AG08396 (cell line): ENCODE measurements at regions not wholly inside any gene's neighbourhood (a gene's known extent, or its start where the extent isn't known, plus 50 kb on each side); places are given as distances from the start of the nearest gene placed in this dataset.
"Not testable (repeated sequence)": the region's sequence is repeated elsewhere in the genome, so short reads cannot be mapped to it uniquely, and the experiment has no call there.

Experiments
- DNase-seq: peaks from one replicate; pipeline ENCODE4 v3.0.0; 2012; ENCODE audit warnings: low spot score, mixed read lengths

DNA sequence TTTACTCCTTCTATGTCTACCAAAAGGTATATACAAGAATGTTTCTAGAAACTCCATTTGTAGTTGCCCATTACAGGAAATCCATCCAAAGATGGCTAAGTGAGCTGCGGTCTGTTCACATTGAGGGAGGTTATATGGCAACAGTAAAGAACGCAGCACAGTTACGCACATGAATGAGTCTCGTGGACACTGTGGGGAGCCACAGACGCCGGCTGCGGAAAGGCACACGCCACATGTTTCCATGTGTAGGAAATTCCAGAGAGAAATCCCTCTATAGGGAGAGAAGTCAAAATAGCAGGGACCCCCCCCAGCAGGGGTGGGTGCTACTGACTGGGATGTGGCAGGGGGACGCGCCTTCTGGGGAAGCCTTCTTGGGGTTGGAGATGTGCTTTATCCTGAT is 139.0 kb upstream of the NCOR2 start:
- no peak for DNase-seq

DNA sequence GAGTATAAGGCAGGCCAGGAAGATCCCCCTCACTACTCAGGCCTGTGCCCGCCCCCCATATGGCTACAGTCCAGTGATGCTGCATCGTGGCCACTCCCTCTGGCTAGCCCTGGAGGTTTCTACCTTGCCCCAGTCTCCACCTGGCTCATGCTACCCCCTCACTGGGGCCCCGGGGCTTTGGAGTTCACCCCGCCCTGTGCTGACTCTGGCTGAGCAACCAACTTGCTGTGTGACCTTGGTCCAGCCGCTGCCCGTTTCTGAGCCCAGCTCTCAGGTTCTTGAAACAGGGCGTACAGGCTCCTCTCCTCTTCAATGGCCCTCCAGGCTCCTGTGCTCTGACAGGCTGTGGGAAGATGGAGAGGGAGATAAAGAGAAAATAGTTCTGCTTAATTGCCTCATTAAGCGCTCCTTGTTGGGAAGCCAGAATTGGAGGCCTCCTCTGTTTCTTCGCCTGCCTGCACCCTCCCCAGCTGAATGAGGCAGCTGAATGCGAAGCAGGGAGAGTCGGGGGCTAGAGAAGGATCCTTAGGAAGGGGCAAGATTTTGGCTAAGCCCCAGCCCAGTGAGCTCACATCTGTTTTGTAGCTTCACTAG is 138.2 kb upstream of the NCOR2 start:
- DNase-seq: no peak

DNA sequence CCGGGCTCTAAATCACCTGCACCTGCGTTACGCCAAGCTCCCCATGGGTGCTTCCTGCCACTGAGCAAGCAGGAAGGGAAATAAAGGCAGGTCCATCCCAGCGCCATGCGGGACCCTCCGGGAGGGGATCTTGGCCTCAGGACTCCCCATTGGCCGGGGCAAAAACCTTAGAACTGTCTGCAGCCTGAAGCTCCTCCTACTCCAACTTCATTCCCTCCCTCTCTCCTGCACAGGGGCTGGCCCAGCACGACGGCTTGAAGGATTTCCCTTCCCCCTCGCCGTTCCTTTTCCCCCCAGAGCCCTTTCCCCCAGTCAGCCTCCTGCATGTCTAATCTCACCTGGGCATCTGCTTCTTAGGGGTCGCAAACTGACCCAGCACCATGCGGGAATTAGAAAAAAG is 137.2 kb upstream of the NCOR2 start:
- no peak for DNase-seq

DNA sequence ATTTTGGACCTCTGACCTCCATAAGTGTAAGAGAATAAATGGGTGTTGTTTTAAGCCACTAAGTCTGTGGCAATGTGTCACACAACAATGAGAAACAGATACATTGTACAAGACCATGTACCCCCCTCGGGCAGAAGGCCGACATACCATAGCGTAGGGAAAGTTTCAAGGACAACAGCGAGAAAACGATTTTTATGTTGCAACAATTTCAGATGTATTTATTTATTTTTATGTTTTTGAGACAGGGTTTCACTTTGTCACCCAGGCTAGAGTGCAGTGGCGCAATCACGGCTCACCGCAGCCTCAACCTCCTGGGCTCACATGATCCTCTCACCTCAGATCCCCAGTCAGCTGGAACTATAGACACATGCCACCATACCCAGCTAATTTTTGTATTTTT is 136.4 kb upstream of the NCOR2 start:
- no peak for DNase-seq

DNA sequence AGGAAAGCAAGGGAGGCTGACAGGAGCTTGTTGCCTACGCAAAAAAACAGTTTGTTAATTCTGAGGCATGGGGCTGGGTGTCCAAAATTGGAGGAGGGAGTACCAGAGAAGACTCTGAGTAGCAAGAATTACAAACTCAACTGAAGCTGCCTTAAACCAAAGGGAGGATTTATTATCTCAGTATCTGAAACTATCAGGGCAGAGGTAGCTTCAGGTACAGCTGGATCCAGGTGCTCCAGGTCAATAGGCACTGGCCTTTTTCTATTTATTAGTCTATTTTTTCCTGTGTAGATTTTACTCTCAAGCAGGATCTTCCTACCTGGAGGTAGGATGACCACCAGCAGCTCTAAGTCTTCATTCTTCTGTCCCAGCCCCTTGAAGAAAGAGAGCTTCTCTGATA is 135.3 kb upstream of the NCOR2 start:
- no peak for DNase-seq

DNA sequence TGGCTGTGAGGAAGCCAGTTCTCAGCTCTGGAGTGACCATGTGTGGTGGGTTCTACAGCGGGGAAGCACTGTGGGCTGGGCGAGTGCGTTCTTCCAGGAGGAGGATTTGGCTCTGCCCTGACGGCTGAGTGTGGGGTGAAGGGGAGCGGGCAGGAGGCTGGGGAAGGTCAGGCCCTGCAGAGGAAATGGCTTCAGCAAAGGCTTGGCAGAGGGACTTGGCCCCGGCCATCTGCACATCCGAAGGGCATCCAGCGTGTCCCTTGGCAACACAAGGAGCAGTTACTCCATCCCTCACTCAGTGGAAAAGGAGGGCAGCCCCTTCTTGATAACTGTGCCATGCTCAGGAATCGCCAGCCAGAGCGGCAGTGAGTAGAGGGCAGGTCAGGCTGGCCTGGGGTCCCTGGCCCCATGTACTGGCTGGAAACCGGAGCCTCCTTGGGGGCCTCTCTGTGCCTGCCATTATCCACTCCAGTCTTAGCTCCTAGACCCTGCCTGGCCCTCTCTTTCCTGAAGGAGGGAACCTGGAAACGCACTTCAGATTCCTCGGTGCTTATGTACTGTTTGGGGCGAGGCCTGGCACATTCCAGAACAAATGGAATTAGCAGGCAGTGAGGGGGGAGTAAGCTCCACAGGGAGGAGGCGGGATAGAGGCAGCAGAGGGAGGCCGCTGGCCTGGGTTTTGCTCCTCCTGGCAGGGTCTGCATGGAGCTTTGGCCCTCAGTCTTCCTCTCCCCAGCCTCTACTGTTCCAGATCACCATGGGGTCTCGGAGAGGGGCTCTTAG is 133.6 kb upstream of the NCOR2 start:
- peak; percentile 80 for DNase-seq

DNA sequence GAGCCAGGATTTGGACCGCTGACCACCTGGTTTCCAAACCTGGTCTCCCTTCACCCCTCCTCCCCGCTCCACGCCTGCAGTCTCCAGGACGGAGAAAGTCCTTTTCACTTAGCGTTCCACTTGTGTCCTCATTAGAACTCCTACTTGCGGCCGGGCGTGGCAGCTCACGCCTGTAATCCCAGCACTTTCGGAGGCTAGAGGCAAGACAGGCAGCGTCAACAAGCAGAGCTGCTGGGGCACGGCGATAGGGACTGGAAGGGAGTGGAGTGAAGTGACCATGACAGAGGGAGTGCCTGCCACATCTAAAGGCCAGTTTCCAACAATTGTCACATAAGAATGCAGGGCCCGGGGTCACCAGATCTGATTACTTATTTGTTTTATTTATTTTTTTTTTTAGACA is 132.5 kb upstream of the NCOR2 start:
- DNase-seq: no peak

DNA sequence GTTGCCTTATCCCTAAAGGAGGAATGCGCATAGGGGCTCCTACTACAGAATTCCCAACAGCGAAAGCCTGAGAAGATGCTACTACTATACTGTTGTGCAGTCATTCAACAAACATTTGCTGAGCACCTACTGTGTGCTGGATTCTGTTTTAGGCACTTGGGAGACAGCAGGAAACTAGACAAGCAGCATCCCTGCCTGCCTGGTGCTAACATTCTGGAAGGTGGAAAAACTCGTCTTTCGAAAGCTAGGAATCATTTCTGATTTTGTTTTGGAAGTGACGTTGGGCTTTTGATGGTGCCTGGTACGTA is 131.5 kb upstream of the NCOR2 start:
- no peak for DNase-seq

DNA sequence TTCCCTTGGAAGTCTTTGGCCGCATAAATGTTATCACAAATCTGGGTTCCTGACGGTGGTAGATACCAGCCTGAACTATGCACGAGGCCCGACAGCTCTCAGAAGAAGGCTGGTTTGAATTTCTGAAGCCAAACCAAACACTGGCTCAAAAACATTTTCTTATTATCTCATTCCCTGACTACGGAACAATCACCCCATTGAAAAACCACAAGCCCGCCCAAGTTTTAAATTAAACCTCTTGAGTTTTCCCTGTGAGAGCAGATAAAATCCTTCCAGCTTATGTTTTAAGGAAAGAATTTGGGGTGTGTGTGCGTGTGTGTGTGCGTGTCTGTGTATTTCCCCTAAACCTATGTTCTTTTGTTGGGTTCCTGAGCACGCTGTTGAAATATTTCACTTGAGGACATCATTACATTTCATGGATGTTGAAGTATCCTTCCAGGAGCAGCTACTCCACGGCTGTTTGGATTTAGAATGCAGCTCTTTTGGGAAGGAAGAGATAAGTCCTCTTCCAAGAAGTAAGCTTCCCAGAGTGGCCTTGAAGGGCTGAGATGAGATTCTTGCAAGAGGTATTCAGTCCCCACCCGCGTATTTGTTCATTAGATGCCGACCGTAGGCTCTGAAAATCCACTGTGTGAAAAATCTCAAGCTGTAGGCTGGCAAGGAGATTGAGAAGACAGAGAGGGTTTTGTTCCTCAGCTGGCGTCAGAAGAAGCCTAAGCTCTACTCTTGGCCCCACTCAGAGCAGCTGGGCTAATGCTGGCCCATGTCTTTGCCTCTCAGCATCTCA is 131.0 kb upstream of the NCOR2 start:
- DNase-seq: no peak

DNA sequence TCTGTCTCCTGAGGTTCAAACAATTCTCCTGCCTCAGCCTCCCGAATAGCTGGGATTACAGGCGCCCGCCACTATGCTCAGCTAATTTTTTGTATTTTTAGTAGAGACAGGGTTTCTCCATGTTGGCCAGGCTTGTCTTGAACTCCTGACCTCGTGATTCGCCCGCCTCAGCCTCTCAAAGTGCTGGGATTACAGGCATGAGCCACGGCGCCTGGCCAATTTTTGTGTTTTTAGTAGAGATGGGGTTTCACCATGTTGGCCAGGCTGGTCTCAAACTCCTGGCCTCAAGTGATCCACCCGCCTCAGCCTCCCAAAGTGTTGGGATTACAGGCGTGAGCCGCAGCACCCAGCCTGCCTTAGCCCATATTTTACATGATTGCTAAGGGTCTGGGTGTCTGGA is 130.3 kb upstream of the NCOR2 start:
- DNase-seq: not testable (repeated sequence)

DNA sequence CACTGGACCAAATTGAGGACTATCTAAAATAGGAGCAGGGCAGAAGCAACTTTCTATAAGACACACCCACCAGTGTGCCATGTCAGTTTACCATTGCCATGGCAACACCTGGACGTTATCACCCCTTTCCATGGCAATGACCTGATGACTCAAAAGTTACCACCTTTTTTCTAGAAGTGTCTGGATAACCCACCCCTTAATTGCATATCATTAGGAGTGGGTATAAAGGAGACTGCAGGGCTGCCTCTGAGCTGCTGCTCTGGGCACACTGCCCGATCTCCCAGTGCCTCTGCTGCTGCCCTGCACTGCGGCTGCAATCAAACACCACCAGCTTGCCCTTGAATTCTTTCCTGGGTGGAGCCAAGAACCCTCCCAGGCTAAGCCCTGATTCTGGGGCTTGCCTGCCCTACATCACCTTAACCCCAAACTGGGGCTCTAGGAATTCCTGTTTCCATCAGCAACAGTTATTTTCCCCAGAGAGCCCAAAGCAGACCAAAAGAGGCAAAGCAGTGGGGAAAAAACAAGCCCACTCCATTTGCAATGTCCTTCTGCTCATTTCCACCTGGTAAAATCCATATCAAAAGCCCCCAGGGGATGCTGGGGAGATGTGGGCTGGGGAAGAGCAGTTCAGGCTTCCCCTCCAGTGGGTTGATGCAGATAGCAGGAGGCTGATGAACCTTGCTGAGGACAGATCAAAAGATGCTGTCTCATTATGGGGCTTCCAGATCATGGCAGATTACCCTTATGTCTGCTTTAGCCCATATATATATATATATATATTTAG is 129.5 kb upstream of the NCOR2 start:
- DNase-seq: no peak

DNA sequence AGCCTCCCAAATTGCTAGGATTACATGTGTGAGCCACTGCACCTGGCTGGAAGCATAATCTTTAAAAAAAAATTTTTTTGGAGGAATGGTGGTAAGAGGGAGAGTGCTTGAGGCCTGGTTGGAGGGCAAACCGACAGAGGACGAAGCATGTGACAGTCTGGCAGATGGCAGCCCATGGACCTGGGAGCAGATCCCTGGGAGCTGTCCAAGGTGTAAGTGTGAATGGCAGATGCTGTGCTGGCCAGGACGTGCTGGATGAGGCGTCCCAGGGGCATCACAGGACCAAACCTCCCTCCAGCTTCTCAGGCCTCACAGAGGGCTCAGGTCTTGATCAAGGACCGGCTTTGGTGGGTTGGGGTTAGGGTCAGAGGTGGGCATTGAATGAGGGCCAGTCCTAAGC is 128.4 kb upstream of the NCOR2 start:
- no peak for DNase-seq

DNA sequence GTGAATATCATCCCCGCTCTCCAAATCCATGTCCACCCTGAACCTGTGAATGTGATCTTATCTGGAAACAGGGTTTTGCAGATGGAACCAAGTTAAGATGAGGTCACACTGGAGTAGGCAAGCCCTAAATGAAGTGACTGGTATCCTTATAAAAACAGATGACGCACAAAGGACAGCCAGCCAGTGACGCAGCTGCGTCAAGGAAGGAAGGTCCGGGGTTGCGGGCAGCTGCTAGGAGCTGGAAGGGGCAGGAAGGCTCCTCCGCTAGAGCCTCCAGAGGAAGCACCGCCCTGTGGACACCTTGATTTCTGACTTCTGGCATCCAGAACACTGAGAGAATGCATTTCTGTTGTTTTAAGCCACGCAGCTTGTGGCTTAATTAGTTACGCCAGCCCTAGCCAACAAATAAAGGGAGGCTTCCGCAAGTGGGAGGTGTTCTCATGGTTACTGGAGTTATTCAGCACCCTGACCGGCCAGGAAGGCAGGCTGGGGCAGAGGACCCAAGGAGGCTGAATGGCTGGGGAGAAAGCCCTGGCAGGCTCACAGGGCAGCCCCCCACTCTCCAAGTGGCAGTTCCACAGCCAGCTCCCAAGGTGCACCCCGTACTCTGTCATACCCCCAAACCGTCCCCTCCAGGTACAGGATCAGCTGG is 127.6 kb upstream of the NCOR2 start:
- DNase-seq: no peak

DNA sequence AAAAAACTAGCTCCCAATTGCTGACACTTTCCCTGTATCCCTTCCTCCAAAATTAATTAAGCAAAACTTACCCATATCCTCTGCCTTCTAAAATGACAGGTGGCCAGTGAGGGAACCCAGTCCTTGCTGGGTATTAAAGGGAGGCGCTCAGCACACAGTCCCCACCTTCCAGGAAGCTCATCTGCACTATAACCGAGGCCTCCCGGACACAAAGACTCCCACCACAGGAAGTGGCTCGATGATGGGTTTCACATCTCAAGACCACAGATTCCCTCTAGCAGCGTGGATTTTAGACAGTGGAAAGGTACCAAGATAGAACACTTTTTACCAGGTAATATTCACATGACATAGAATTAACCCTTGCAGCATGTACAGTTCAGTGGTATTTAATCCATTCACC is 126.8 kb upstream of the NCOR2 start:
- no peak for DNase-seq

DNA sequence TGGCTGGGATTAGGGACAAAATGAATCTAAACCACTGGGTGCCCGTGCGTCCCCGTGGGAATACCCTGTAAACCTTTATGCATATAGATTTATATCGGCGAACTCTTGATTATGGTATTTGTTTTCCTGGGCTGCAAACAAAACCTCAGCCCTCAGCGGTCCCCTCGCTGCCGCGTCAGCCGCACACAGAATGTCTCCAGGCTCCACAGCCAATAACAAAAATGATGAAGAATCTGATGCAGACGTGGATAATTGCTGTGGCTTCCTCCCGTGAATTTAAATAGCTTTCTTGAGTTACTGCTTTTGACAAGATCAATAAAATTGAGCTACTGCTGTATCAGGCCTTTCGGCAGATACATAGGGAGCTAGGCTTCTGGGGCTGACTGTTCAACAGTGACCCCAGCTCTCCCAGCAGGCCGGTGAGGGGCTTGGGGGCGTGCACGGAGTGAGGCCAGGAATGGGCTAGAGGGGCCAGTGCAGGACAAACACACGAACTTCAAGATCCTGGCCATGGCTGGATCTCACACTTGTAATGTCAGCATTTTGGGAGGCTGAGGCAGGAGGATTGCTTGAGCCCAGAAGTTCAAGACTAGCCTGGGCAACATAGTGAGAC is 125.8 kb upstream of the NCOR2 start:
- no peak for DNase-seq

DNA sequence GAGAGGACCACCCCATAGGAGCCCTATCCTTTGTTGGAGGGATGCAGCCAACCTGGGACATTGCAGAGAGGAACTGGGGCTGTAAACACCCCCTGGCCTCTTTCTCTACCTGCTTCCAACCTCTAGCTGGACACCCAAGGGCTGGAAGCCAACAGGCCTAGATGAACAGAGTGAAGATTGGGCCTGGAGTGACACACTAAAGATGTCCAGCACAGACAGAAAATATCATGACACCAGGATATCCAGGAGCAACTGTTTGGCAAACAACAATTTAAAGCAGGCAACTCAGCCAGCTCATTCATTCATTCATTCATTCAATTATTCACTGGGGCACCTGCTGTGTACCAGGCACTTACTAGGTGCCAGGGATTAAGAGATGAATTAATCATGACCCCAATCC is 125.0 kb upstream of the NCOR2 start:
- no peak for DNase-seq

DNA sequence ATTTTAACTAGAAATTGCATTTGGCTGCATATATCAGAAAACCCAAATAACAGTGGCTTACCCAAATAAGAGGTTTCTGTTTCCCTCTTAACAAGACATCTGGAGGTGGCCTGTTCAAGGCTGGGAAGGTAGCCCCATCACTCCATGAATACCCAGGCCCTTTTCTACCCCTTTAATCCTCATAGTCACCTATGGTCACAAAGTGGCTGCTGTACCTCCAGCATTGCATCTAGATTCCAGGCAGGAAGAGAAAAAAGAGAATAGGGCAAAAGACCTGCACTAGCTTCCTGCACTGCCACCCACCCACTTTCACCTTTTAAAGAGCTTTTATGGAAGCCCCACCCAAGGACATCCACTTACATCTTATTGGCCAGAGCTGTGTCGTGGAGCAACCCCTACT is 124.0 kb upstream of the NCOR2 start:
- DNase-seq: no peak

DNA sequence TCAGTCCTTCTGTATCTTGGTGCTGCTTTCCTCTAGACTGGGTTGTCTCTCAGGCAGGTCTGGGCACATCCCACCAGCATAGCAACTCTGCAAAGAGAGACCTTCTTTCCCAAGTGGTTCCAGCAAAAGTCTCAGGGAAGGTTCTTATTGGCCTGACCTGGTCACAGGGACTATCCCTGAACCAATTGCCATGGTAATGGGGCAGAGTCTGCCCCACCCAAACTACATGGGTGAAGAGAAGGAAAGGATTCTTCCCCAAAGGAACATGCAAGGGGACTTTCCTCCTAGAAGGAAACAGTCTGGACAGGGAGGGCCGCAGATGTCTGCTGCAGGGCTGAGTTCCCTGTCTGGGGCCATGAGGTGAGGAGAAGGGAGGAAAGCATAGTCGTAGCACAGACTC is 122.2 kb upstream of the NCOR2 start:
- no peak for DNase-seq

DNA sequence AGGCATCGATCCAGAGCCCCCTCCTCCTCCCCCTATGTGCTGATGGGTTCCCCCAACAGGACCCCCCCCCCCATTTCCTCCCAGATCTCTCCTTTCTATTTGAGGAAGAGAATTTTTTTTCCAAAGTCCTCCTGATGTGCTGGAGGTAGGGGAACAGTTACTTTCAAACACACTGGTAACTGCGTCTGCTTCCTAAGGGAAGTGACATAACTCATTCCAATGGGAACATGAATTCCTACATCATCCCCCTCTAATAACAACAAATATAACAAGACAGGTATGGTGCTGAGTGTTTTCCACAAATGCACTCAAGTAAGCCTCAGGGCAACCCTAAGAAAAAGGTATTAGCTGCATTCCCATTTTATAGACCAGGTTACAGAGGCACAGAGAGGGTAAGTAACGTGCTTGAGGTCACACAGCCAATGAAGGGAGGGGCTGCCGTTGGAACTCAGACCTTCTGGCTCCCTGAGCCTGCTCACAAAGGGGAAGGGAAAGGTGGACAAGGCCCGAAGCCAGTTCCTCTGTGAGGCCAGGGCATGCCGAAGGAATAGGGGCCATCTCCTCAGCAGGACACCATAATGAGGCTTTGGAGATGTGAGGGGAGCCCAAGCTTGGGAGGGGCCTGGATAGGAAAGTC is 121.1 kb upstream of the NCOR2 start:
- no peak for DNase-seq

DNA sequence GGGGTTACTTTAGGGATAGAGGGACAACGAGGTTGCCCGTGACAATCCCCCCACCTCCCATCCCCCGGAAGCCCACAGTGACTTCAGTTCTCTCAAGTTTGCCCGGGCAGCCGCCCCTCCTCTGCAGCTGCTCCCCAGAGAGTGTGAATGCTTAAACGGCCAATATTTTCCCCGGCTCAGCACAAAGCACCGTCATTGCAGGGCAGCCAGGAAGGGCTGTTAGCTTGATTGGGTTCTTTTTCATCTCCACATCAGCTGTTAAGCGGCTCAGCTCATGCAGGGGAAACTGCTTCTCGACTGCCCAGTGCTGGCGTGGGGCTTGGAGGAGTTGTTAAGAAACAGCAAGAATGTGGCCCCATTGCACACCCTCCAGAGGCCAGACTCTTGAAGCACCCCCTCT is 120.5 kb upstream of the NCOR2 start:
- no peak for DNase-seq

DNA sequence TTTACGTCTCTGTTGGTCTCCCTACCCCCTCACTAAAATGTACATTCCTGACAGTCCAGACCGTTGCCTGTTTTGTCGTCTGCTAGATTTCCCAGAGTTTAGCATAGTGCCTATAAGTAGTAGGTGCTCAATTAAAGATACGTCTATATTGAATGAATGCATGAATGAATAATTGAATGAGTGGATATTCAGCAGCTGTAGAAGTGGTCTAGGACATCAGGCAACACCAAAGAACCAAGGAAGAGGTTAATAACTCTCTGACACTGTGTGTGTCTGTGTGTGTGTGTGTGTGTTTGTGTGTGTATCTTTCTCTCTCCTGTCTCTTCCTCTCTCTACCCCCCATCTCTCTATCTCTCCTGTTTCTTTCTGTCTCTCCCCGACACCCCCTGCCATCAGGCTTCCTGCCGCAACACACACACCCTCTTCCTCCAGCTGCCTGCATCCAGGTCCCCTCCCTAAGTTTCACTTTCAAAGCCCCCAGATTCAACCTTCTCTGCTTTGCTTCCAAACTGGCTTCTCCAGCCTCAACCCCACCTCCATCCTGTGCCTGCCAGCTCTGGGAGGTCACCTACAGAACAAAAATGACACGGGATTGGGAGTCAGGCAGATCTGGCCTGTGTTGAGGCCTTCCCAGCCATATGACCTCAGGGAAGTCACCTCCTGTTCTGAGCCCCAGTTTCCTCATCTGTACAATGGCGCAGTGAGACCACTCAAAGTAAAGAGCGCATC is 119.9 kb upstream of the NCOR2 start:
- DNase-seq: no peak
